Epithelial cell of prostate (primary cell): ENCODE measurements at regions not wholly inside any gene's neighbourhood (a gene's known extent, or its start where the extent isn't known, plus 50 kb on each side); places are given as distances from the start of the nearest gene placed in this dataset.
A peak's percentile ranks its signal among the peaks of the same experiment; 100 is the strongest.
"Not testable (repeated sequence)": the region's sequence is repeated elsewhere in the genome, so short reads cannot be mapped to it uniquely, and the experiment has no call there.

Experiments
- DNase-seq: peaks from one replicate; pipeline ENCODE4 v3.0.0-alpha.2; 2011; ENCODE audit warnings: low read depth, low spot score
- H3K27ac ChIP-seq: fragments of 450-650 bp; 2 replicates; pipeline ENCODE4 v1.5.1; 2017; ENCODE audit warnings: mild to moderate bottlenecking

DNA sequence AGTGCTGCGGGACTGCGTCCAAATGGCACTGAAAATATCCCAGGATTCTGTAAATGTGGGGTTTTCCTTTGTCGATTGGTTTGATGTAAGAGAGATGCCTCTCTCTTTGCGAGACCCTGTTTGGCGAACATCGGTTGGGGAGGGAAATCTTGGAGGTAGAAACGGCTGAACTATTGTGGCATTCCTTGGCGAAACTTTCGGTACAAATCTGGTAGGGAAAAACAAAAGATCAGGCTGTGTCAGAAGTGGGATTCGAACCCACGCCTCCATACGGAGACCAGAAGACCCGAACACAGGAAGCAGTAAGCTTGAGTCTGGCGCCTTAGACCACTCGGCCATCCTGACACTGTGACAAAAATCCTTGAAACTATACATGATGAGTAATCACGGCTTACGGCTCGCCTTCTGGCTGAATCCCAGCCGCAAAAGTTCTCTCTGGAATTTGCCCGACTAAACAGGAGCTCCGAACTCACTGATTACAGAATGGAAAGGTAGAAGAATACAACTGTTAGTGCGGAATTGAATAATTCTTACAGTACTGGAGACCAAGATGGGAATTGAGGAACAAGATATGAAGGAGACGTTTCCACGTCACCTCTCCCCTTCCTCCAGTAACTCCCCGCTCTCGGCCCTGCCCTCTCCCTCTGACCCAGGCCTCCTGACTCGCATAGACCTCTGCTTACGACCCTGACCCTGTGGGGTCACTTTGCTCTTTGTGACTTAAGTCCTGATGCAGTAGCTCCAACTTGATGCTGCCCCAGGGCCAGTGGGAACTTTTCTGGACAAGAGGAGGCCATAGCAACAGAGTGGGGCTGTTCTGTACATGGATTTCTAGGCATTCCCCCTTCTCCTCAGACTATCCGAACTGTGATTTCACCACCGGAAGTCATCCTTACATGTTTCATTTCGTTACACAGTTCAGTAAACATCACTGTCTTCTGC, 132.8 kb upstream of the ZNF184 start:
- H3K27ac ChIP-seq = no peak overlapping the region
- DNase-seq = no peak

DNA sequence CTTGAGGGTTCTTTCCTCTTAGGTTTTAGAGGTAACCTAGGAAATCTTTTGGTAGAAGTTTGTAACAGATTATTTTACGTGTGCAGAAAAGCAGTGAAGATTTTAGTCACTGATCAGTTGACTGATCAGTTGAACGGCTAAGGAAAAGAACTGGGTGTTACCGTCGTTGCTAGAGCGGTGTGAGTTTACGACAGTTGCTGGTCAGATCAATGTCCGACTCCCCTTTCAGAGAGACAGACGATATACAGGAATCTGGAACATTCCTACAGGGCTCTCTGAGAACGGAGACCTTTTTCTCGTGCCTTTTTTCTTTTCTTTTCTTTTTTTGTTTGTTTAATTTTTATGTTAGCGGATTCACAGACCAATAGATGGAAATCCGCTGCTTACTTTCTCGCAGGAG, 132.1 kb upstream of the ZNF184 start:
- no peak overlapping the region for H3K27ac ChIP-seq
- DNase-seq = no peak

DNA sequence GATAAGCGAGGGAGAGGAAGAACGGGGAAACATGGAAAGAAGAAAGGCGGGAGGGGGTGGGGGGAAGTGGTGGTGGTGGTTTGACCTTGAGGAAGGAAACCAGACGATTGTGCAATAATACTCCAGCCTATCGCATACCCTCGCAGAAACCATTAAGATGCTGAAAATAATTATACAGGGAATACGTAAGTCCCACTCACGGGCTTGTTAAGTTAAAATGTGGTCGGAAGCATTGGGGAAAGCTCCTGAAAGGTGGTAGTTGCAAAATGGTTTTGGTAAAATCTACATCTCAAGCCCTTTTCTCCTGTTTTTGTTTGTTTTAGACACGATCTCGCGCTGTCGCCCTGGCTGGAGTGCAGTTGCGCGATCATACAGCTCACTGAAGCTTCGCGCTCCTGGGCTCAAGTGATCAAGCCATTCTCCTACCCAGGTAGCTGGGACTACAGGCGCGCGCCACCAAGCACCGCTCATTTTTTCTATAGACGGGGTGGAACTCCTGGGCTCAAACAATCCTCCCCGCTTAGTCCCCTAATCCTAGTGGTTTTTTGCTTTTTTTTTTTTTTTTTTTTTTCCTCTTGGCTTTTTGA, 128.9 kb upstream of the ZNF184 start:
- no peak overlapping the region for H3K27ac ChIP-seq
- no peak for DNase-seq

DNA sequence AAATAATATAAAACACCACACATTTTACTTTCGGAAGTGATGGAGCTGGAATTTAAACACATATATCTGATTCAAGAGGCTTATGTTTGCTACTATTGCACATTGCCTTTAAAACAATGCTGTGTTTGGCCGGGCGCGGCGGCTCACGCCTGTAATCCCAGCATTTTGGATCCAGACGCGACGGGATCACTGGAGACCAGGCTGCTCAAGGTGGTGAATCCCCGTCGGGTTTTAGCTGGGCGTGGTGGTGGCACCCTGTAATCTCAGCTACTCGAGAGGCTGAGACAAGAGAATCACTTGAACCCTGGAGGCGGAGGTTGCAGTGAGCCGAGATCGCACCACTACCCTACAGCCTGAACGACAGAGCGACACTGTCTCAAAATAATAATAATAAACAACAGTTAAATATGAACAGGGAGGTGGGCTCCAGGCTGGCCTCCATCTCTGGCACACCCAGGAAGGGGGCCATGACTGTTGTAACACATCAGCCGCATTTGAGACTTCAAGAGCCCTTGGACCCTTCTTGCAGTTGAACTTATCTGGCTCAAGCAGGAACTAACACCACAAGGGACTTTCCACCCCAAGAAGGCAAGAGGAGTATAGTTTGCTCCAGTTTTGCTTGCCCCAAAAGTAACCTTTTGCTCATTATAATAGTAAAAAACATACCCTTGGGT, 127.1 kb upstream of the ZNF184 start:
- no peak overlapping the region for H3K27ac ChIP-seq
- no peak for DNase-seq

DNA sequence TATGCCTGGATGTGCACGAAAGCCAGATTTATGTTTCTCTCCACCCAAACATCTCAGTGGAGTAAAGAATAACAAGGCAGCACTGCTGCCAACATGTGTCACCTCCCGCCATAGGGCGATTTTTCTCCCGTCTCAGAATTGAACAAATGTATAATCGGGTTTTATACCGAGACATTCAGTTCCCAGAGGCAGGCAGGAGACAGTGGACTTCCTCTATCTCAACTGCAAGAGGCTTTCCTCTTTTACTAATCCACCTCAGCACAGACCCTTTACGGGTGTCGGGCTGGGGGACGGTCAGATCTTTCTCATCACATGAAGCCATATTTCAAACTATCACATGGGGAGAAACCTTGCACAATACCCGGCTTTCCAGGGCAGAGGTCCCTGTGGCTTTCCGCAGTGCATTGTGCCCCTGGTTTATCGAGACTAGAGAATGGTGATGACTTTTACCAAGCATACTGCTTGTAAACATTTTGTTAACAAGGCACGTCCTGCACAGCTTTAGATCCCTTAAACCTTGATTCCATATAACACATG, 124.2 kb upstream of the ZNF184 start:
- DNase-seq, H3K27ac ChIP-seq: not testable (repeated sequence)

DNA sequence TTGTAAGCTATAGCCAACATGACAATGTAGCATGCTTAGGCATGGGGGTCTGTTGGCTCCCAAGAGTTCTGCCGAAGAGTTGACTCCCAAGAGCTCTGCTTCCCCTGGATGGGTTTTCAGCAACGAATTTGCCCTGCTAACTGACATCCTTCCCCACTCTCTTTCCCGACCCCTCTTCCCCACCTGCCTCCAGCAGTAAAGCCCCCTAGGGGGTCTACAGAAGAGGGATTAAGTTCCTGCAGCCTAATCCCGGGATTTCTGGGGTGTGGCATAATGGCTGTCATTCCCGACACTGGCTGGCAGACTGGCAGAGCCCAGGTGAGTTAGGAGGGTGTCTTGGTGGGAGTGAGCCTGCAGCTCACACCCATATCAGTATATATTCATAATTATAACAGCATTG, 121.0 kb upstream of the ZNF184 start:
- no peak for DNase-seq
- H3K27ac ChIP-seq = no peak overlapping the region

DNA sequence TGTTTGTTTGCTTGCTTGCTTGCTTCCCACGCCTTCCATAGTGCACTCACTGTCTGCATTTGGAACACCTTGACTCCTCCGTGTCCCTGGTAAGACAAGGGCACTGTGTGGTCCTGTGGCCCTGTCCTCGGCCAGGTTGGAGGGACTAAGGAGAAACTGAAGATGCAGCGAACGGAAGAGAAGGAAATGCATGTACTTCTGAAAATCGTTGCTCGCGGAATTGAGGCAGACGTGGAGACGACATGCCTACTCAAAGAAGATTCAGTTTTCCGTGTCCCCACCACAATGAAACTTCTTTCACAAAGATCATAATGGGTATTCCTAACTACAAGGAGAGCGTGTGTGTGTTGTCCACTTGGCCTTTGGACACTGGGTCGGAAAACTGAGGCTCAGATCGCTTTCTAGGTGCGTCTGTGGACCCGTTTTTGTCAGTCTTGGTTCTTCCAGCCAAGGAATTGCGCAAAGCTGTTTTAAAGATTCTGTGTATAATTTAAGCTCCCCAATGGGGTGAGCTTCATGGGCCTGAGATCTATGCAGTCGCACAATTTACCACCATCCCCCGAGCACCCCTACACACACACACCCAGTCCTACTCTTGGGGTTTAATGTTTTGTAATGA, 120.4 kb upstream of the ZNF184 start:
- DNase-seq = no peak
- no peak overlapping the region for H3K27ac ChIP-seq

DNA sequence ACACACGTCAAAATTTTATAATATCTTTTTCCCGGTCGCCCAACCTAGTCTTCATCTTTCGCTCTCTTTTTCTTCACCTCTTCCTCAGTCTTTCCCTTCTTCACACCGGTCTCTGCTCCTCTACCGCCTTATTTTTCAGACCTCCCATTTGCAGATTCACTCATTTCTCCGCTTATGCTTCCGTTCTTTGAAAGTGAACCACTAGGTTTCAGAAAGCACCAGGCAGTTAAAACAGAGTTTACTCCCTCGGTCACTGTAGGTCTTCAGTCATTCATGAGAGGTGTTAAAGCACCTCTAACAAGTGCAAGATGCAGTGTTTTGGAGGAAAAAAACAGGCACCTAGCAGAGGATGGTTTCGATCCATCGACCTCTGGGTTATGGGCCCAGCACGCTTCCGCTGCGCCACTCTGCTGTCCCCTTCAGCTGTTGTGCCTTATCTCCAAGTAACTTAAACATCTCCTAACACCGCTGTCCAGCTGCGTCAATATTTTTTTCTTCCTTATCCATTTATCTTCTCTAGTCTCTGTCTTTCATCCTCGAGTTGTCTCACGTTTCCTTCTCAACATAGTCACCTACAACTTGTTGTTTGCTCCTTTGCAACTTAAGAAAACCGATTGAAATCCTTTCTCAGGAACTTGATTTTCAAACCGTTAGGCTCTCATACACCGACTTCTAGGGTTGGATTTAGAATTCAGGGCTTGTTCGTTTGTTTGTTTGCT, 119.7 kb upstream of the ZNF184 start:
- DNase-seq = peak; percentile 68
- peak overlapping the region; percentile 24 for H3K27ac ChIP-seq

DNA sequence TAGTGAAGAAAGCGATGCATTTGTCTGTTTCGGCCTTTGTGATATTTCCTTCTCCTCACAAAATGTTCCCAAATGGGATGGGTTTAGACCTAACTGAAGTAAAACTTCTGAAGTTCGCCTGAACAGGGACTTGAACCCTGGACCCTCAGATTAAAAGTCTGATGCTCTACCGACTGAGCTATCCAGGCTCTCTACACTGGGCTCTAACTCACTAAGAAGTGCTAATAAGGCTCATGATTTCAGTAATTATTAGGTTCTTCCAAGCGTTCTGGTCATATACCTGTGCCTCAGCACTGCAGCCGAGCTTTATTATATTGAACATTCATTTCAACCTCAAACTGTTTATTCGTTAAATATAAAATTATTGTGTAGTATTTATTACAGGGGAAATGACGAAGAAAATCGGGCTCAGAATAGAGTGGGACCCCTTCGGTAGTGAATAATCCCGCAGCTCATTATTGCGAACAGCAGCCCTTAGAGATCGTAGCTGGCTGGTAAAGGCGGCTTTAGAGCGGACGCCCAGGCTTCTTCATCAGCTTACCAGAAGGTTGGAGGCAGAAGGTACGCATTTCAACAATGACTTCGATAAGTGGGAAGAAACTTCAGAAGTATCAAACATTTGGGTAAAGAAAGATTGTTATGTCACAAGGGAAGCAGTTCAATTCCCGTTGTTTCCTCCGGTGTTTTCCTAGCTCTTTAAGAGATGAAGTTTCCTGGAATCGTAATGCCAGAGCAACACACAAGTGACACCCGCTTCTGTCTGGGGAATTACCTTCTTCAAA, 119.0 kb upstream of the ZNF184 start:
- no peak for DNase-seq
- peak overlapping the region; percentile 24 for H3K27ac ChIP-seq

DNA sequence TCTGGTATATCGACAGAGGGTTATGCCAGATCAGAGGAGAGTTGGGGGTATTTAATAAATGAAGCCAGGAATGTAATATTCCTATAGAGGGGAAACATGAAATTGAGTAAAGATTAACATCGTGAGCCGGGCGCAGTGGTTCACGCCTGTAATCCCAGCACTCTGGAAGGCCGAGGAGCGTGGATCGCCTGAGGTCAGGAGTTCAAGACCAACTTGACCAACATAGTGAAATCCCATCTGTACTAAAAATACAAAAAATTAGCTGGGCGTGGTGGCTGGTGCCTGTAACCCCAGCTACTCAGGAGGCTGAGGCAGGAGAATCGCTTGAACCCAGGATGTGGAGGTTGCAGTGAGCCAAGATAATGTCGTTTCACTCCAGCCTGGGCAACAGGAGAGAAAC, 112.4 kb upstream of the ZNF184 start:
- H3K27ac ChIP-seq, DNase-seq: not testable (repeated sequence)

DNA sequence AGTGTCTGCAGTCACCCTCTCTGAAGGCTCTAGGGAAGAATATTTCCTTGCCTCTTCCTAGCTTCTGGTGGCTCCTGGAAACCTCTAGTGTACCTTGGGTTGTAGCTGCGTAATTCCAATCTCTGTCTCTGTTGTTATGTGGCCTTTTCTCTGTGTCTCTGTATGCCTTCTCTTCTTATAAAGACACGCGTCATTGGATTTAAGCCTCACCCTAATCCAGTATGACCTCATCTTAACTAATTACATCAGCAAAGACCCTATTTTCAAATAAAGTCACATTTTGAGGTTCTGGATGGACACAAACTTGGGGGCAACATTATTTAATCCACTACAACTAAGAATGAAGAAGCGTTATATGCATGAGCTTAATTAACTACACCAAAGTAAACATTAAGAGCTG, 111.4 kb upstream of the ZNF184 start:
- H3K27ac ChIP-seq = no peak overlapping the region
- no peak for DNase-seq

DNA sequence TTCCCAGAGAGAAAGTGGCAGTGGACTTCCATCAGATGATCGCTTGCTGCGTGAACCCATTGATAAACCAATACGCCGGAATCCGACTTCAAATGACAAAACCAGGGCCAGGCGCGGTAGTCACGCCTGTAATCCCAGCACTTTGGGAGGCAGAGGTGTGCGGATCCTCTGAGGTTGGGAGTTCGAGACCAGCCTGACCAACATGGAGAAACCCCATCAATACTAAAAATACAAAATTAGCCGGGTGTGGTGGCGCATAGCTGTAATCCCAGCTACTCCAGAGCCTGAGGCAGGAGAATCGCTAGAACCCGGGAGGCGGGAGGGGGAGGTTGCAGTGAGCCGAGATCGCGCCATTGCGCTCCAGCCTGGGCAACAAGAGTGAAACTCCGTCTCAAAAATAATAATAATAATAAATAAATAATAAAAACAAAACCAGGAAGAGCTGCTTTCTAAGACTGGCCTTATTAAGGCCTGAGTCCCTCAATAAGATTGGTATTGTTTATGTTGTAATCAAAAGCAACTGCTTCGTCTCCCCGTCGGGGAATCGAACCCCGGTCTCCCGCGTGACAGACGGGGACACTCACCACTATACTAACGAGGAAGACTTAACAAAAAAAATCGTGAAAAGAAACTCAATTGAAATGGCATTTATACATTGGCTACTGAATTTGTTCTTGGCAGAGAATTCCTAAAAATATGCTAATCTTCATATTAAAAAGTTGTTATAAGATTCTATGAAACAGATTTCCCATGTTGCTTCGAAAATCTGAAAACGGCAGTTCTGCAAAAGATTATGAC, 110.2 kb upstream of the ZNF184 start:
- DNase-seq = no peak
- no peak overlapping the region for H3K27ac ChIP-seq

DNA sequence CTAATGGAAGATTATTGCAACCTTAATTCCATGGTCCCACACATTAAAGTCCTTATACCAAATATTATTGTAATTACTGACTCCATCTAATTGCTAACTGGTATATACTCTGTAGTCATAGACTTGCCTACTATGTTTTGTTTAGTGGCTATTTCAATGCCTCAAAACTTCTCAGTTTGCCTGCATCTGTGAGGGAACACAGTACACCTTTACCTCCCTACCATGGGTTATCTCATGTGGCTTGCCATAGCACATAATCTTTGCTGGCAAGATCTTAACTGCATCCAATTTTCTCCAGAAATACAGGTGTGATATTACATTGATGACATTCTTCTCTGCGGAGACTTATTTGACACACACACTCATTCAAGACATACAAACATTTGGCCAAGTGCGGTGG, 107.1 kb upstream of the ZNF184 start:
- DNase-seq = no peak
- no peak overlapping the region for H3K27ac ChIP-seq

DNA sequence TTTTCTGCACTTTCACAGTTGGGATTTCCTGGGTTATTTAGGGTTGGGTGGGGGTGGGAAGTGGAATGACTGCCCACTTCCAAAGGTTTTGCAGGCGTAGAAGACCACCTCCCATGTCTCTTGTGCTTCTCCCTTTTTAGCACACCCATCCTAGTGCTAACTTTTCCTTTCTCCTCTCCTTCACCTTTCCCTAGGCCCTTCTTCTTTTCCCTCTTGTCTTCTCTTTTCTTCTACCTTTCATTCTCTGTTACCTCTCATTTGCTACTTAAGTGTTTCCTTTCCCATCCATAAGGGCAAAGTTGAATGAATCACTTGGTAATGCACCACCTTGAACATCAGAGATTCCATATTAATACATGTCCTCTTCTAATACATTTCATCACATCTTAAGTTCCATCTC, 105.0 kb upstream of the ZNF184 start:
- no peak overlapping the region for H3K27ac ChIP-seq
- no peak for DNase-seq

DNA sequence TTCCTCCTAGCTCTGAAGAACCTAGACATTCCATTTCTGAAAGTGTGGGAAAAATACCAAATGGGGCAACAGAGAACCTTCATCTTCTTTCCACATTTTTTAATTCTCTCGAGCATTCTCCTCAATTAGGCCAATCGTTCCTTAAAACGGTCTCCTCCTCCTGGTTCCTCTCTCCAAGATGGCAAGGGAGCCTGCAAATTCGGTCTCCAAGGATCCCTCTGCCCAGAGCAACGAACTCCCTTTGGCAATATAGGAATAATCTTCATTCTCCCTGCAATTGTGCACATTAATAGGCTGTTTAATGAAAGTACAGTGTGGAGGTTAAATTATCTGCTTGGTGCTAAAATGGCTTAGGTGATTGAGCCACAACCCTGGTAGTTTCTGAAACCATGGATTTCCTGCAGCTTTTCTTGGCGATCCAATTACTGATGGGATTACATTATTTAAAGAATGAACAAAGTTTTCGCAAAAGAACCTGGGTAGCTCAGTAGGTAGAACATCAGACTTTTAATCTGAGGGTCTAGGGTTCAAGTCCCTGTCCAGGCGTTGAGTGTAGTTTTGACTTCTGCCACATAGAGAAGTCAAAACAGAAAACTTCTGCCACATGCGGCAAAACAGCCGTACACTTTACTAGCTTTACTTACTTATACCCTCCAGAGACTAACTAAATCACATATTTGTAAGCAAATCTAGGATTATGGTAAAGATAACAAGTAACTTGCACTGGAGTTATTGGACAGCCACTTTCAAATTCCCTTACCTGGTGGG, 102.9 kb upstream of the ZNF184 start:
- no peak overlapping the region for H3K27ac ChIP-seq
- no peak for DNase-seq

DNA sequence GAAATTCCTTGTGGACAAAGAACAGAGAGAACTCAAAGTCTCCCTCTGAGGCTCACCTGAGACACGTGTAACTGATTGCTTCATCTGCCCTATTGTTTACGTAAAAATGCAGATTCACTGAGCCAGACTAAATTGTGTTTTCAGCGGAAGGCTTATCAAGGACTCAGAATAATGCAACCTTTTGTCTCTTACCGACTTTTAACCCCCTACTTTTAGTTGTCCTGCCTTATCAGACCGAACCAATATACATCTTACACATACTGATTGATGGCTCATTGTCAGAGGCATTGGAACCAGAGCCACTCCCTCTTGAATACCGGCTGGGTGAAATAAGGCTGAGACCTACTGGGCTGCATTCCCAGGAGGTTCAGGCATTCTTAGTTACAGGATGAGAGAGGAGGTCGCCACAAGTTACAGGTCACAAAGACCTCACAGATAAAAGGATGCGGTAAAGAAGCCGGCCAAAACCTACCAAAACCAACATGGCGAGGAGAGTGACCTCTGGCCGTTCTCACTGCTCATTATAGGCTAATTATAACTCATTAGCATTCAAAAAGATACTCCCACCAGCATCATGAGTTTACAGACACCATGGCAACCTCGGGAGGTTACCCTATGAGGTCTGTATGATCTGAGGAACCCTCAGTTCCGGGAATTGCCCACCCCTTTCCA, 95.5 kb upstream of the ZNF184 start:
- no peak overlapping the region for H3K27ac ChIP-seq
- DNase-seq = no peak
